ENCODE measurements at regions not wholly inside any gene's neighbourhood (a gene's known extent, or its start where the extent isn't known, plus 50 kb on each side); places are given as distances from the start of the nearest gene placed in this dataset.

DNA sequence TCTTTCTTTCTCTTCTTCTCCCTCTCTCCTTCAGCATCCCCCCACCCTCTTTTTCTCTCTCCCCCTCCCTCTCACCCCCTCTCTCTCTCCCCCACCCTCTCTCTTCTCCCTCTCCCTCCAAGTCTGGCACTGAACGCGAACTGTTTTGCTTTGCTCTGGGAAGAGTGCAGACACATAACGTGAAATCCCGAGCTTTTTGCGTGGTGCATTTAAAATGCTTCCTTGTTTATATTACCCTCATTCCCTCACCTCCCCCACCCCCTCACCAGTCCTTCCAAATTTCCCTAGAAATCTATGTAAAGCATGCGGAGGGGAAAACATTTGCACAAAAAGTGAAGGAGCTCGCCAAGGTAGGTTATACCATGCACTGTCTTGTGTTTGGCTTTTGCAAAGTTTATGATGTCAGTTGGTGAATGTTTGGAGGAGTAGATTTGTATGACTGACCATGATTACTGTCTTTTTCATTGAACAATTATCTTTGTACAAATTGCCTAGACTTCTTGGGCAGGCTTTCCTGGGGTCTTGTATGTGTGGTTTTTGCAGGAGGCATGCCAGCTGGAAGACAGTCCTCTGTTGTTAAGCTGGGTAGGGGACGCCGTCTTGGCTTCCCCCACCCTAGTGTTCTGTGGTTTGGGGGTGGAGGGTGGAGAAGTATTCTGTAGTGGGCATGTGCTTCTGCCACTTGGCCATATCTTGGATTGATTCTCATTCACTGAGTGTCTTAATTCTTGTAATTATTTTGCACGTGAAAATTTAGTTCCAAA is 123.7 kb upstream of the HSD17B12 start:
- H3K4me3 Mint-ChIP-seq, result peak overlapping the region; percentile 90
- TF ChIP-seq, protein P1, sequence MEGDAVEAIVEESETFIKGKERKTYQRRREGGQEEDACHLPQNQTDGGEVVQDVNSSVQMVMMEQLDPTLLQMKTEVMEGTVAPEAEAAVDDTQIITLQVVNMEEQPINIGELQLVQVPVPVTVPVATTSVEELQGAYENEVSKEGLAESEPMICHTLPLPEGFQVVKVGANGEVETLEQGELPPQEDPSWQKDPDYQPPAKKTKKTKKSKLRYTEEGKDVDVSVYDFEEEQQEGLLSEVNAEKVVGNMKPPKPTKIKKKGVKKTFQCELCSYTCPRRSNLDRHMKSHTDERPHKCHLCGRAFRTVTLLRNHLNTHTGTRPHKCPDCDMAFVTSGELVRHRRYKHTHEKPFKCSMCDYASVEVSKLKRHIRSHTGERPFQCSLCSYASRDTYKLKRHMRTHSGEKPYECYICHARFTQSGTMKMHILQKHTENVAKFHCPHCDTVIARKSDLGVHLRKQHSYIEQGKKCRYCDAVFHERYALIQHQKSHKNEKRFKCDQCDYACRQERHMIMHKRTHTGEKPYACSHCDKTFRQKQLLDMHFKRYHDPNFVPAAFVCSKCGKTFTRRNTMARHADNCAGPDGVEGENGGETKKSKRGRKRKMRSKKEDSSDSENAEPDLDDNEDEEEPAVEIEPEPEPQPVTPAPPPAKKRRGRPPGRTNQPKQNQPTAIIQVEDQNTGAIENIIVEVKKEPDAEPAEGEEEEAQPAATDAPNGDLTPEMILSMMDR (conservative IDR thresholded peaks at IDR 0.05), result no peak
- peaks cover 77% of the 10 kb centered on the region for H3K4me1 Mint-ChIP-seq
- H3K9me3 Mint-ChIP-seq, result no peaks in the 10 kb centered on the region
- peaks cover 5% of the 10 kb centered on the region for H3K36me3 Mint-ChIP-seq (ENCODE audit: low read depth)
- DNase-seq (ENCODE audit: low read depth, low spot score), result no peak
- H3K27ac Mint-ChIP-seq (ENCODE audit: unreplicated experiment), result peak overlapping the region; percentile 92
- no peaks in the 10 kb centered on the region for H3K27me3 Mint-ChIP-seq (ENCODE audit: low read depth)

DNA sequence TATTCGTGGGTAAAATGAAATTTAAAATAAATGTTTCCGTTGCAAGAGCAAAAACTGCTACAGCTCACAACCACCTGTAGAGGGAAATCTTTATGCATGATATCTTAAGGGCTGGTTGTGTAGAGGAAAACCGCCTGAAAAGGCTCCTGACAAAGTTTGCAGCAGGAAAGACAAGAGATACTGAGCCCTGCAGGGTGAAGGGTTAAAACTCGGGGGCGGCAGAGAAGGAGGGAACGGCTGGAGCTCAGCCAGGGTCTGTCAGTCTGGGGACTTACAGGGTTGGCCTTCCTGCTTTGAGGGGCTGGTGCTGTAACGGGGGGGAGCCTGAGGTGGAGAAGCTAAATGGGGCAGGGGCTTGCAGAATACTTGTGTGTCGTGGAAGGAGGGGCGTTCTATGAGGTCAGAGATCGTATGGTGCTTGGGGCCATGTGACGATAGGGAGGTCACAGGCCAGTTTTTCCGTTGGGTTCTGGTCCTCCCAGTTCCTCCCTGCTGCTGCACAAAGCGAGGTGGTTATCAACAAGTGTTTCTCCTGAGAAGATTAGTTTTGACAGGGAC is 122.9 kb upstream of the HSD17B12 start:
- Mint-ChIP-seq H3K4me3 (peak overlapping the region; percentile 90), H3K4me1 (peaks cover 83% of the 10 kb centered on the region), H3K9me3 (no peaks in the 10 kb centered on the region), H3K36me3 (ENCODE audit: low read depth) (peaks cover 5% of the 10 kb centered on the region), H3K27me3 (ENCODE audit: low read depth) (no peaks in the 10 kb centered on the region), H3K27ac (ENCODE audit: unreplicated experiment) (peak overlapping the region; percentile 86)
- TF ChIP-seq, protein P1 (conservative IDR thresholded peaks at IDR 0.05), result peak; percentile 48
- DNase-seq (ENCODE audit: low read depth, low spot score), result peak; percentile 50

DNA sequence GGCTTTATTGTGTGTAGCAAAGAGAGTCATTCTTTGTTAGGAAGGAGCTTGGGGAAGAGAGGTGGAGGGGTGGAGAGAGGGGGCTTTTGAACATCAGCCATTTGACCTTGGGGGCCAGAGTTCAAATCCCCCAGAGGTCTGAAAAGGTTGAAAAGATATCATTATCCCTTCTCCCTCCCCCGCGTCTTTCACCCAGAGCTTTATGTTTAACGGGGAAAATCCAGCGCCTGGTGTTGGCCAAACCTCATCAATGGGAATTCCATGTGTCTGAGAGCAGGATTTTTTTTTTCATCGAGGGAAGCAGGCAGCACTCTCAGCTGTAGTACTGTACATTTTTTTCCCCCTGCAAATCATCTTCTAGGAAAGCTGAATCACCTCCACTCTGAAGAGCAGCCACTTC is 122.4 kb upstream of the HSD17B12 start:
- no peak for DNase-seq (ENCODE audit: low read depth, low spot score)
- Mint-ChIP-seq H3K27me3 (ENCODE audit: low read depth) (no peaks in the 10 kb centered on the region), H3K27ac (ENCODE audit: unreplicated experiment) (peak overlapping the region; percentile 86), H3K9me3 (no peaks in the 10 kb centered on the region), H3K36me3 (ENCODE audit: low read depth) (peaks cover 5% of the 10 kb centered on the region), H3K4me3 (peak overlapping the region; percentile 90), H3K4me1 (peaks cover 80% of the 10 kb centered on the region)
- TF ChIP-seq, protein P1 (conservative IDR thresholded peaks at IDR 0.05), result no peak

DNA sequence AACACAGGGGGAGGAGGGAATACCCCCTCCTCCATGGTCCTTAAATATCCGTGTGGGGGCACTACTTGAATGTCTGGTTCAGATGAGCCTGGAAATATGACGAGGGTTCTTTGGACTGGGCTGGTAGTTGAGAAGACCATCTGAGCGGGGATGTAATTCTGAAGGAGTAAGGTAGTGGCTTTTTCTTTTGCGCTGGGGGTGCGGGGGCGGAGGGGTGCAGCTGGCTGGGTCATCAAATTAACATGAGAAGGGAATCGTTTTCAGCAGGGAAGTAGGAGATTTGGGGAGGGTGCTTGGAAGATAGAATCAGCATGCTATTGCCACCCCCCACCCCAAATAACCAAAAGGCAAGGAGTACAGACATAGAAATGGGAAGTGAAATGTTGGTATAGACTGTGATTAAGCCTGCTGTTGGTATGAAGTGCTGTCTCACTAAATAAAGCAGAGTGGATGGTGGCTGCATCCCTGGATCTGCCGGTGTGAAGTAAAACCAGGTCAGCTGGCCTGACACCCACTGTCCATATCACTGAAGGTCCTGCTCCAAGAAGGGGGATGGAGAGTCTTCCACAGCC is 121.9 kb upstream of the HSD17B12 start:
- Mint-ChIP-seq H3K27me3 (ENCODE audit: low read depth) (no peaks in the 10 kb centered on the region), H3K4me3 (peak overlapping the region; percentile 90), H3K9me3 (no peaks in the 10 kb centered on the region), H3K27ac (ENCODE audit: unreplicated experiment) (peak overlapping the region; percentile 86), H3K36me3 (ENCODE audit: low read depth) (peaks cover 5% of the 10 kb centered on the region), H3K4me1 (peaks cover 78% of the 10 kb centered on the region)
- no peak for DNase-seq (ENCODE audit: low read depth, low spot score)
- TF ChIP-seq, protein P1 (conservative IDR thresholded peaks at IDR 0.05), result no peak

DNA sequence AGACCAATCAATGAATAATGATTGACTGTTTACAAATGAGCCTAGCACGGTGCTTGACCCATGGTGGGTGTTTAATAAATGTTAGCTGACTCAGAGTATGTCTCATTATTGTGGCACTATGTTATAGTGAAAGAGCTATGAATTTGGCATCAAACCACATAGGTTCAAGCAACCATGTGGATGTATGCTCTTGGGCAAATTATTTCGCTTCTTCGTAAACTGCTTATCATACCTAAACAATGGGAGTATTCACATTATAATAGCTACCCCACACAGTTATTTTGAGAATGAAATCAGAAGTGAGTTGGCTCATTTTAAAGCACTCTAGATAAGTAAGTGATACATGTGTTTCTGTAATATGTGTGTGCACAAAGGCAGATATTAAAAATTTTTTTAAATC is 118.7 kb upstream of the HSD17B12 start:
- peaks cover 56% of the 10 kb centered on the region for H3K4me1 Mint-ChIP-seq
- TF ChIP-seq, protein P1 (conservative IDR thresholded peaks at IDR 0.05), result no peak
- H3K27me3 Mint-ChIP-seq (ENCODE audit: low read depth), result no peaks in the 10 kb centered on the region
- no peak overlapping the region for H3K4me3 Mint-ChIP-seq
- no peaks in the 10 kb centered on the region for H3K9me3 Mint-ChIP-seq
- H3K27ac Mint-ChIP-seq (ENCODE audit: unreplicated experiment), result no peak overlapping the region
- no peak for DNase-seq (ENCODE audit: low read depth, low spot score)
- H3K36me3 Mint-ChIP-seq (ENCODE audit: low read depth), result peaks cover 5% of the 10 kb centered on the region
